Mononuclear cell (primary cell): ENCODE measurements at regions not wholly inside any gene's neighbourhood (a gene's known extent, or its start where the extent isn't known, plus 50 kb on each side); places are given as distances from the start of the nearest gene placed in this dataset.

ENCODE experiments used
- H3K27me3 ChIP-seq: 2 replicates; pipeline ENCODE4 v1.6.0; 2011; ENCODE audit warnings: low read length, control low read depth; ENCODE audit not compliant: insufficient read depth
- H3K4me1 ChIP-seq: 2 replicates; pipeline ENCODE4 v1.5.1; 2011; ENCODE audit warnings: mild to moderate bottlenecking, low read length, control low read depth; ENCODE audit not compliant: insufficient read depth
- H3K4me3 ChIP-seq: 2 replicates; pipeline ENCODE4 v1.5.1; 2011; ENCODE audit warnings: mild to moderate bottlenecking, low read length, moderate library complexity
- H3K9me3 ChIP-seq: 2 replicates; pipeline ENCODE4 v1.5.1; 2011; ENCODE audit warnings: low read depth, mild to moderate bottlenecking, control low read depth, low read length

GRCh38 chr6:141259807-141260206 lies 872.9 kb upstream of the GJE1 start:
- H3K4me1 ChIP-seq: no peaks in the 10 kb centered on the region
- H3K27me3 ChIP-seq: no peaks in the 10 kb centered on the region
- H3K9me3 ChIP-seq: no peaks in the 10 kb centered on the region
- no peak overlapping the region for H3K4me3 ChIP-seq

- no peaks in the 10 kb centered on the region for H3K27me3 ChIP-seq
- no peaks in the 10 kb centered on the region for H3K9me3 ChIP-seq
- no peaks in the 10 kb centered on the region for H3K4me1 ChIP-seq
- H3K4me3 ChIP-seq: no peak overlapping the region
Measured at GRCh38 chr6:141259091-141259490, 873.6 kb upstream of the GJE1 start.

DNA sequence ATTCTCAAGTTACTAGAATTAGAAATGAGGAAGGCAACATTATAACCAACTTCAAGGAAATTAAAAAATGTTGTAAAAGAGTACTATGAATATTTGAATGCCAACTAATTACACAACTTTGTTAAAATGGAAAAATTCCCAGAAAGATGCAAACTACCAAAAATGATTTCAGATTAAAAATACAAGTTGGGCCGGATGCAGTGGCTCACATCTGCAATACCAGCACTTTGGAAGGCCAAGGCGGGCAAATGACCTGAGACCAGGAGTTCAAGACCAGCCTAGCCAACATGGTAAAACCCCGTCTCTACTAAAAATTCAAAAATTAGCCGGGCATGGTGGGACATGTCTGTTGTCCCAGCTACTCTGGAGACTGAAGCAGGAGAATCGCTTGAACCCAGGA lies 874.2 kb upstream of the GJE1 start:
- Histone ChIP-seq H3K4me1 (no peaks in the 10 kb centered on the region), H3K27me3 (no peaks in the 10 kb centered on the region), H3K4me3 (no peak overlapping the region), H3K9me3 (no peaks in the 10 kb centered on the region)

DNA sequence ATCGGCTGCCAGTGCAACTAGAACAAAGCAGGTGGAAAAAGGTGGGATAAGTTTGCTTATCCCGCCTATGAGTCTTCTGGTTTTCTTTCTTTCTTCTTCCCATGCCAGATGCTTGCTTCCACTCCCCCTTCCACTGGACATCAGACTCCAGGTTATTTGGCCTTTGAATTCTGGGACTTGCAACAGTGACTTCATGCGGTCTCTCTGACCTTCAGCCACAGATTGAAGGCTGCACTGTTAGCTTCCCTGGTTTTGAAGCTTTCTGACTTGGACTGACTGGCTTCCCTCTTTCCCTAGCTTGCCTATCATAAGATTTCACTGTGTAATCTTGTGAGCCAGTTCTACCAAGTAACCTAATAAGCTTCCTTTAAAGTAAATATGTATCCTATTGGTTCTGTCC lies 878.4 kb upstream of the GJE1 start:
- Histone ChIP-seq H3K4me3 (no peak overlapping the region), H3K27me3 (no peaks in the 10 kb centered on the region), H3K9me3 (no peaks in the 10 kb centered on the region), H3K4me1 (no peaks in the 10 kb centered on the region)

GRCh38 chr6:141252828-141253608 lies 879.7 kb upstream of the GJE1 start:
- no peaks in the 10 kb centered on the region for H3K27me3 ChIP-seq
- no peaks in the 10 kb centered on the region for H3K4me1 ChIP-seq
- no peak overlapping the region for H3K4me3 ChIP-seq
- H3K9me3 ChIP-seq: no peaks in the 10 kb centered on the region

- H3K4me3 ChIP-seq: no peak overlapping the region
- no peaks in the 10 kb centered on the region for H3K27me3 ChIP-seq
- H3K4me1 ChIP-seq: no peaks in the 10 kb centered on the region
- H3K9me3 ChIP-seq: no peaks in the 10 kb centered on the region
Measured at GRCh38 chr6:141251286-141251685, 881.4 kb upstream of the GJE1 start.

- no peak overlapping the region for H3K4me3 ChIP-seq
- no peaks in the 10 kb centered on the region for H3K9me3 ChIP-seq
- H3K4me1 ChIP-seq: no peaks in the 10 kb centered on the region
- H3K27me3 ChIP-seq: no peaks in the 10 kb centered on the region
Measured at GRCh38 chr6:141248021-141248799, 884.5 kb upstream of the GJE1 start.

DNA sequence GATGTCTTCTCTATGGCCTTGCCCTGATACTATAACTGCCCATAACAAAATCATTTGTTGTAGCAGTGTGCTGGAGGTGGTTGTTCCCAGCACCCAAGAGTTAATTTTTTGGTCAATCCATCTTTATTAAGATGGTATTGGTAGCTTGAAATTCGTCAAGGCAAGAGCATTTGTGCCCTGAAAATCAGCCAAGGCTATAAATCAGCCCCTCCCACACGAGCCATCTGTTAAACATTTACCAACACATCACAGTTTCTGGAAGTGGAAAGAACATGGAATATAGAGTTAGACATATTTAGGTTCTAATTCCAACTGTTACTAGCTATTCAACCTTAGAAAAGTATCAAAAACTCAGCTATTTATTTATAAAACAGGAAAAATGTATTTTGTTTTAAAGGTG lies 888.4 kb upstream of the GJE1 start:
- no peaks in the 10 kb centered on the region for H3K4me1 ChIP-seq
- no peaks in the 10 kb centered on the region for H3K27me3 ChIP-seq
- H3K9me3 ChIP-seq: no peaks in the 10 kb centered on the region
- H3K4me3 ChIP-seq: no peak overlapping the region

GRCh38 chr6:141242957-141243356 lies 889.8 kb upstream of the GJE1 start:
- H3K4me3 ChIP-seq: no peak overlapping the region
- H3K9me3 ChIP-seq: no peaks in the 10 kb centered on the region
- H3K4me1 ChIP-seq: no peaks in the 10 kb centered on the region
- no peaks in the 10 kb centered on the region for H3K27me3 ChIP-seq

DNA sequence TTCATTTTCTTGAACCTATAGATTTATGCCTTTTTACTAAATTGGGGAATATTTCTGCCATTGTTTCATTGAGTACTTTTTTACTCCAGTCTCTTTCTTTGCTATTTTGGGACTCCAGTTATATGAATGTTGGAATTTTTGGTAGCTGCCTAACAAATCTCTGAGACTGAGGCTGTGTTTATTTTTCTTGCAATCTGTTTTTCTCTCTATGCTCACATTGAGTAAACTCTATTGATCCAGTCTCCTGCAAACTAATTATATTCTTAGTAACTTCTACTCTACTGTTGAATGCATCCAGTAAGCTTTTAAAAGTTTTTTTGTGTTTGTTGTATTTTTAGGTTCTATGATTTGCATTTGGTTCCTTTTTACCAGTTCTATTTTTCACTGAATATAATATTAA lies 903.4 kb upstream of the GJE1 start:
- no peak overlapping the region for H3K4me3 ChIP-seq

GRCh38 chr6:141218583-141218982 lies 914.1 kb upstream of the GJE1 start:
- H3K4me1 ChIP-seq: no peaks in the 10 kb centered on the region
- no peaks in the 10 kb centered on the region for H3K27me3 ChIP-seq
- H3K9me3 ChIP-seq: peaks cover 11% of the 10 kb centered on the region

More for the DNA sequence above, 903.4 kb upstream of the GJE1 start:
- Histone ChIP-seq H3K9me3 (no peaks in the 10 kb centered on the region), H3K27me3 (no peaks in the 10 kb centered on the region), H3K4me1 (no peaks in the 10 kb centered on the region)

GRCh38 chr6:141216726-141217125 lies 916.0 kb upstream of the GJE1 start:
- Histone ChIP-seq H3K4me3 (no peak overlapping the region), H3K9me3 (peaks cover 11% of the 10 kb centered on the region), H3K4me1 (no peaks in the 10 kb centered on the region), H3K27me3 (no peaks in the 10 kb centered on the region)

More at GRCh38 chr6:141218583-141218982, 914.1 kb upstream of the GJE1 start:
- no peak overlapping the region for H3K4me3 ChIP-seq

- no peaks in the 10 kb centered on the region for H3K27me3 ChIP-seq
- no peaks in the 10 kb centered on the region for H3K4me1 ChIP-seq
- H3K9me3 ChIP-seq: no peaks in the 10 kb centered on the region
- no peak overlapping the region for H3K4me3 ChIP-seq
Measured at GRCh38 chr6:141212296-141212695, 920.4 kb upstream of the GJE1 start.

- no peaks in the 10 kb centered on the region for H3K4me1 ChIP-seq
- no peak overlapping the region for H3K4me3 ChIP-seq
- H3K27me3 ChIP-seq: no peaks in the 10 kb centered on the region
- no peaks in the 10 kb centered on the region for H3K9me3 ChIP-seq
Measured at GRCh38 chr6:141211845-141212244, 920.9 kb upstream of the GJE1 start.

DNA sequence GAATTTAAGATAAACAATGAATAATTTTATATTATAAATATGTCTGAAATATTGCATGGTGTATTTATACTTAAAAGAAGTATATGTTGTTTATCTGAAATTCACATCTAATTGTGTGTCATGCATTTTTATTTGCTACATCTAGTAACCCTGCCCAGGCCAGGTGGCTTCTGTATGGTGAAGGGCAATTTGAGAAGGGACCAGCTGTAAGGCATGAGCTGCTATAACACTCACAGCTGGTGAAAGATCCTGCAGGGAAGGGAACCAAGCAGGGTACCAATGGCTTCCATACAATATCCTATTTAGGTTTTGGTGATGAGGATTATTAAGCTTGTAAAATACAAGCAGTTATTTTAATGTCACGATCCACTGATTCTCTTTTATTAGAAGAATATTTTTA lies 921.8 kb upstream of the GJE1 start:
- no peaks in the 10 kb centered on the region for H3K4me1 ChIP-seq
- no peak overlapping the region for H3K4me3 ChIP-seq
- no peaks in the 10 kb centered on the region for H3K9me3 ChIP-seq
- H3K27me3 ChIP-seq: no peaks in the 10 kb centered on the region

DNA sequence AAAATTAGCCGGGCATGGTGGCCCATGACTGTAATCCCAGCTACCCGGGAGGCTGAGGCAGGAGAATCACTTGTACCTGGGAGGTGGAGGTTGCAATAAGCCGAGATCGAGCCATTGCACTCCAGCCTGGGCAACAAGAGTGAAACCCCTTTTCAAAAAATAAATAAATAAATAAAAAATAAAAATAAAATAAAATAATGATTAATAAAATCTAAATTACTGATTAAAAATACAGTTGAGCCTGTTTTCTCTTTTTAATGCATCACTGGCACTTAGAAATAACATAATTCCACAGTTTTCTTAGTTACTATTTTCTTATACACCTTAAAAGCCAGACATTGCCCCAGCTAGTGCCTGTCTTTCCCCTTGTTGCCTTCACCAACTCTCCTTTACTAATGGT lies 922.8 kb upstream of the GJE1 start:
- no peaks in the 10 kb centered on the region for H3K27me3 ChIP-seq
- no peak overlapping the region for H3K4me3 ChIP-seq
- H3K4me1 ChIP-seq: no peaks in the 10 kb centered on the region
- no peaks in the 10 kb centered on the region for H3K9me3 ChIP-seq
